SK-N-SH (cell line): ENCODE measurements at regions not wholly inside any gene's neighbourhood (a gene's known extent, or its start where the extent isn't known, plus 50 kb on each side); places are given as distances from the start of the nearest gene placed in this dataset.

Experiments
- CTCF ChIA-PET: fragments of 300-600, 350-600 bp; formaldehyde crosslinking; extraction: SDS; loops from one replicate; lab custom pipeline; 2021; lab: Yijun Ruan, JAX
- POLR2A ChIA-PET: fragments of 350-600 bp; sonication (Branson Sonifier 250); formaldehyde crosslinking; extraction: SDS; loops from one replicate; lab custom pipeline; 2020; ENCODE audit warnings: antibody characterized with exemption, inconsistent platforms; lab: Yijun Ruan, JAX
- DNase-seq: peaks from one replicate; pipeline ENCODE4 v3.0.0; 2012
- H2AFZ ChIP-seq: fragments of 200-600 bp; sonication (generic); 2 replicates; pipeline ENCODE4 v1.8.1; 2016; ENCODE audit warnings: antibody characterized with exemption, mild to moderate bottlenecking, low read depth
- H3F3A ChIP-seq: fragments of 200-600 bp; sonication (generic); replicated peaks from 2 replicates; pipeline ENCODE3; 2016; ENCODE audit warnings: antibody characterized with exemption, mild to moderate bottlenecking; ENCODE audit not compliant: insufficient read depth
- H3K27ac ChIP-seq, 2 experiments: fragments of 200-500 bp in 1 of 2; fragments of 200-600 bp in 1 of 2; sonication (Bioruptor generic) in 1 of 2; sonication (generic), shearing (Covaris generic) in 1 of 2; 2 replicates each; pipeline versions ENCODE4 v1.5.1 to v1.6.1; 2014 to 2016; ENCODE audit warnings: low read depth in 2 of 2, inconsistent platforms in 1 of 2, low read length in 1 of 2, mild to moderate bottlenecking in 1 of 2, mixed read lengths in 1 of 2
- H3K27me3 ChIP-seq: fragments of 200-600 bp; sonication (generic), shearing (Covaris generic); 2 replicates; pipeline ENCODE4 v1.6.1; 2016; ENCODE audit warnings: mixed run types; ENCODE audit not compliant: insufficient read depth
- H3K36me3 ChIP-seq, 2 experiments: fragments of 200-500 bp in 1 of 2; fragments of 200-600 bp in 1 of 2; sonication (Bioruptor generic) in 1 of 2; sonication (generic) in 1 of 2; replicated peaks in 1 of 2; 2 replicates each; pipeline versions ENCODE3 to v1.5.1; 2014 to 2016; ENCODE audit warnings: low read length in 1 of 2, mild to moderate bottlenecking in 1 of 2; ENCODE audit not compliant: insufficient read depth in 2 of 2, control insufficient read depth in 1 of 2
- H3K4me1 ChIP-seq, 2 experiments: fragments of 200-500 bp in 1 of 2; fragments of 200-600 bp in 1 of 2; sonication (Bioruptor generic) in 1 of 2; sonication (generic), shearing (Covaris generic) in 1 of 2; 2 replicates each; pipeline versions ENCODE4 v1.5.1 to v1.6.1; 2014 to 2016; ENCODE audit warnings: low read depth in 1 of 2, low read length in 1 of 2, mixed run types in 1 of 2; ENCODE audit not compliant: insufficient read depth in 2 of 2, control insufficient read depth in 1 of 2
- H3K4me2 ChIP-seq: fragments of 200-600 bp; sonication (generic), shearing (Covaris generic); 2 replicates; pipeline ENCODE4 v1.6.1; 2017; ENCODE audit warnings: mixed run types
- H3K4me3 ChIP-seq, 2 experiments: fragments of 200-500 bp in 1 of 2; fragments of 200-600 bp in 1 of 2; sonication (Bioruptor generic) in 1 of 2; sonication (generic), shearing (Covaris generic) in 1 of 2; 2 replicates each; pipeline versions ENCODE4 v1.5.1 to v1.8.1; 2014 to 2016; ENCODE audit warnings: low read depth in 2 of 2, inconsistent platforms in 1 of 2, low read length in 1 of 2, mild to moderate bottlenecking in 1 of 2, mixed read lengths in 1 of 2, moderate library complexity in 1 of 2
- H3K79me2 ChIP-seq: fragments of 200-600 bp; sonication (generic); 2 replicates; pipeline ENCODE4 v1.8.1; 2017; ENCODE audit warnings: mild to moderate bottlenecking; ENCODE audit not compliant: insufficient read depth
- H3K9ac ChIP-seq: fragments of 200-600 bp; sonication (generic); 2 replicates; pipeline ENCODE4 v1.6.1; 2017; ENCODE audit warnings: mixed run types
- H3K9me2 ChIP-seq: fragments of 200-600 bp; sonication (generic); 2 replicates; pipeline ENCODE4 v1.6.1; 2017; ENCODE audit warnings: mixed run types
- H3K9me3 ChIP-seq: fragments of 200-600 bp; sonication (generic); 2 replicates; pipeline ENCODE4 v1.6.1; 2017; ENCODE audit warnings: mixed run types, mild to moderate bottlenecking, moderate library complexity
- H4K20me1 ChIP-seq: fragments of 200-600 bp; sonication (generic); 2 replicates; pipeline ENCODE4 v1.6.1; 2017; ENCODE audit warnings: mild to moderate bottlenecking, mixed run types; ENCODE audit not compliant: insufficient read depth
- CHD2 ChIP-seq: fragments of 150-350 bp; IDR thresholded peaks from 2 replicates; pipeline ENCODE4 v1.6.1; 2018; ENCODE audit warnings: low read length; ENCODE audit not compliant: partially characterized antibody
- EP300 ChIP-seq, 2 experiments: IDR thresholded peaks; 2 replicates each; pipeline versions ENCODE4 v1.4.0 to v1.6.1; 2012; ENCODE audit warnings: borderline replicate concordance in 1 of 2, low read depth in 1 of 2, low read length in 1 of 2
- EZH2phosphoT487 ChIP-seq: fragments of 200-600 bp; sonication (generic); IDR thresholded peaks from 2 replicates; pipeline ENCODE4 v1.6.1; 2017; ENCODE audit warnings: low read depth, mixed run types, mild to moderate bottlenecking, antibody characterized with exemption, moderate library complexity, borderline replicate concordance
- FOSL2 ChIP-seq: IDR thresholded peaks from 2 replicates; pipeline ENCODE4 v1.4.0; 2012; ENCODE audit warnings: low read depth, mild to moderate bottlenecking, moderate library complexity, borderline replicate concordance
- FOXJ3 ChIP-seq: sonication (generic); formaldehyde crosslinking; IDR thresholded peaks from 2 replicates; pipeline ENCODE4 v1.5.1; 2020; ENCODE audit warnings: mild to moderate bottlenecking, missing genetic modification reagents
- FOXM1 ChIP-seq: IDR thresholded peaks from 2 replicates; pipeline ENCODE4 v1.4.0; 2012; ENCODE audit warnings: low read depth, mild to moderate bottlenecking
- GABPA ChIP-seq: IDR thresholded peaks from 2 replicates; pipeline ENCODE4 v1.4.0; 2012; ENCODE audit warnings: low read depth, mild to moderate bottlenecking
- GATA2 ChIP-seq: sonication (generic); formaldehyde crosslinking; IDR thresholded peaks from 2 replicates; pipeline ENCODE4 v1.5.0; 2020; ENCODE audit warnings: mild to moderate bottlenecking, missing genetic modification reagents
- IRF3 ChIP-seq: fragments of 150-350 bp; IDR thresholded peaks from 2 replicates; pipeline ENCODE4 v1.6.1; 2016; ENCODE audit warnings: mild to moderate bottlenecking, low read depth, low read length
- JUND ChIP-seq: IDR thresholded peaks from 2 replicates; pipeline ENCODE4 v1.4.0; 2012
- MAX ChIP-seq: IDR thresholded peaks from 2 replicates; pipeline ENCODE4 v1.4.0; 2012; ENCODE audit warnings: low read depth
- MEF2A ChIP-seq: IDR thresholded peaks from 2 replicates; pipeline ENCODE4 v1.4.0; 2012; ENCODE audit warnings: low read depth, borderline replicate concordance
- NFIC ChIP-seq: IDR thresholded peaks from 2 replicates; pipeline ENCODE4 v1.4.0; 2012; ENCODE audit warnings: borderline replicate concordance
- NRF1 ChIP-seq: IDR thresholded peaks from 2 replicates; pipeline ENCODE4 v1.6.1; 2012; ENCODE audit warnings: low read depth, mild to moderate bottlenecking, low read length
- POLR2AphosphoS5 ChIP-seq: IDR thresholded peaks from 2 replicates; pipeline ENCODE4 v1.6.1; 2012; ENCODE audit warnings: low read depth, low read length
- RAD21 ChIP-seq: IDR thresholded peaks from 2 replicates; pipeline ENCODE4 v1.6.1; 2012; ENCODE audit warnings: mild to moderate bottlenecking, low read length
- SMC3 ChIP-seq: IDR thresholded peaks from 2 replicates; pipeline ENCODE4 v1.6.1; 2012; ENCODE audit warnings: low read depth, low read length, improper control_type of control experiment
- TAF1 ChIP-seq: IDR thresholded peaks from 2 replicates; pipeline ENCODE4 v1.6.1; 2012; ENCODE audit warnings: low read depth, mild to moderate bottlenecking, low read length, moderate library complexity, borderline replicate concordance
- TCF12 ChIP-seq: IDR thresholded peaks from 2 replicates; pipeline ENCODE4 v1.4.0; 2012
- TEAD4 ChIP-seq: IDR thresholded peaks from 2 replicates; pipeline ENCODE4 v1.4.0; 2012; ENCODE audit warnings: mild to moderate bottlenecking, borderline replicate concordance; ENCODE audit not compliant: insufficient read depth
- USF1 ChIP-seq: IDR thresholded peaks from 2 replicates; pipeline ENCODE4 v1.4.0; 2012; ENCODE audit warnings: low read depth, borderline replicate concordance
- USF2 ChIP-seq: fragments of 150-350 bp; IDR thresholded peaks from 2 replicates; pipeline ENCODE4 v1.6.1; 2017; ENCODE audit warnings: antibody characterized with exemption, low read length, low read depth, borderline replicate concordance
- YY1 ChIP-seq: IDR thresholded peaks from 2 replicates; pipeline ENCODE4 v1.4.0; 2012; ENCODE audit warnings: low read depth, mild to moderate bottlenecking
- WGBS: methylation state at CpG from one replicate; pipeline ENCODE4 v1.1.6; 2017; ENCODE audit warnings: low lambda C conversion rate; 5-methylcytosine and 5-hydroxymethylcytosine counted together
- TF ChIP-seq, protein P1 (sequence below): fragments of 200-600 bp; sonication (generic); IDR thresholded peaks from 2 replicates; pipeline ENCODE4 v1.6.1; 2017; ENCODE audit warnings: antibody characterized with exemption, mild to moderate bottlenecking, moderate library complexity

GRCh38 chr13:106391271-106391670 lies 144.2 kb downstream of the EFNB2 start:
- no peaks in the 10 kb centered on the region for H3K9me2 ChIP-seq
- no peaks in the 10 kb centered on the region for H4K20me1 ChIP-seq
- no peak overlapping the region for H3K9ac ChIP-seq
- ChIA-PET CTCF (interaction anchor here (0.7 kb wide), 1 partner anchor 10 kb away, joined by 3 read pairs; no protein-coding TSS in a partner anchor), POLR2A (no interaction called here)
- H3K4me1 ChIP-seq: no peaks in the 10 kb centered on the region; a peak in 1 of 4 replicates
- H3K27me3 ChIP-seq: no peaks in the 10 kb centered on the region
- no peaks in the 10 kb centered on the region for H3F3A ChIP-seq
- no peak overlapping the region for H3K4me3 ChIP-seq
- WGBS: 79% methylated on average over 5 of the region's 5 CpGs
- H3K4me2 ChIP-seq: no peak overlapping the region
- no peaks in the 10 kb centered on the region for H3K36me3 ChIP-seq
- no peaks in the 10 kb centered on the region for H3K9me3 ChIP-seq
- H2AFZ ChIP-seq: no peak overlapping the region
- H3K27ac ChIP-seq: no peak overlapping the region
- no peaks in the 10 kb centered on the region for H3K79me2 ChIP-seq
- TF ChIP-seq USF1 (no peak), POLR2AphosphoS5 (no peak), NRF1 (no peak), FOSL2 (no peak), MEF2A (no peak), IRF3 (no peak), FOXJ3 (no peak), CHD2 (no peak), EP300 (IDR thresholded peaks at IDR 0.05; ENCODE audit: borderline replicate concordance in 1 of 2, low read depth in 1 of 2, low read length in 1 of 2) (no peak), USF2 (no peak)
- TF ChIP-seq, protein P1, sequence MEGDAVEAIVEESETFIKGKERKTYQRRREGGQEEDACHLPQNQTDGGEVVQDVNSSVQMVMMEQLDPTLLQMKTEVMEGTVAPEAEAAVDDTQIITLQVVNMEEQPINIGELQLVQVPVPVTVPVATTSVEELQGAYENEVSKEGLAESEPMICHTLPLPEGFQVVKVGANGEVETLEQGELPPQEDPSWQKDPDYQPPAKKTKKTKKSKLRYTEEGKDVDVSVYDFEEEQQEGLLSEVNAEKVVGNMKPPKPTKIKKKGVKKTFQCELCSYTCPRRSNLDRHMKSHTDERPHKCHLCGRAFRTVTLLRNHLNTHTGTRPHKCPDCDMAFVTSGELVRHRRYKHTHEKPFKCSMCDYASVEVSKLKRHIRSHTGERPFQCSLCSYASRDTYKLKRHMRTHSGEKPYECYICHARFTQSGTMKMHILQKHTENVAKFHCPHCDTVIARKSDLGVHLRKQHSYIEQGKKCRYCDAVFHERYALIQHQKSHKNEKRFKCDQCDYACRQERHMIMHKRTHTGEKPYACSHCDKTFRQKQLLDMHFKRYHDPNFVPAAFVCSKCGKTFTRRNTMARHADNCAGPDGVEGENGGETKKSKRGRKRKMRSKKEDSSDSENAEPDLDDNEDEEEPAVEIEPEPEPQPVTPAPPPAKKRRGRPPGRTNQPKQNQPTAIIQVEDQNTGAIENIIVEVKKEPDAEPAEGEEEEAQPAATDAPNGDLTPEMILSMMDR: no peak
- no peak for DNase-seq

- no peak overlapping the region for H2AFZ ChIP-seq
- H3K27ac ChIP-seq: no peak overlapping the region
- H3K36me3 ChIP-seq: no peaks in the 10 kb centered on the region
- no peak for DNase-seq
- no peaks in the 10 kb centered on the region; a peak in 1 of 4 replicates for H3K4me1 ChIP-seq
- no peak for TF ChIP-seq TCF12
- TF ChIP-seq NFIC: no peak
- no peak for TF ChIP-seq MEF2A
- no peak for TF ChIP-seq RAD21
- TF ChIP-seq TAF1: no peak
- no peak for TF ChIP-seq GABPA
- no peak for TF ChIP-seq YY1
- no peak for TF ChIP-seq SMC3
- no peak for TF ChIP-seq TEAD4
- no peak for TF ChIP-seq MAX
- no peak for TF ChIP-seq FOXM1
- TF ChIP-seq EZH2phosphoT487: no peak
- no peak for TF ChIP-seq CHD2
- no peak for TF ChIP-seq NRF1
- no peak for TF ChIP-seq JUND
- TF ChIP-seq GATA2 (CRISPR knock-in tag): no peak
- CTCF ChIA-PET: no interaction called here
- no peak overlapping the region for H3K4me2 ChIP-seq
- no peak overlapping the region for H3K9ac ChIP-seq
- no peak overlapping the region for H3K4me3 ChIP-seq
- H3K27me3 ChIP-seq: no peaks in the 10 kb centered on the region
- no peaks in the 10 kb centered on the region for H3K9me2 ChIP-seq
- WGBS: 68% methylated on average over 1 of the region's 1 CpG
- H3F3A ChIP-seq: no peaks in the 10 kb centered on the region
- H4K20me1 ChIP-seq: no peaks in the 10 kb centered on the region
- POLR2A ChIA-PET: no interaction called here
- no peaks in the 10 kb centered on the region for H3K9me3 ChIP-seq
- H3K79me2 ChIP-seq: no peaks in the 10 kb centered on the region
Observed at GRCh38 chr13:106390367-106390766, 145.1 kb downstream of the EFNB2 start.
